SK-N-SH (cell line): ENCODE measurements at regions not wholly inside any gene's neighbourhood (a gene's known extent, or its start where the extent isn't known, plus 50 kb on each side); places are given as distances from the start of the nearest gene placed in this dataset.

Source experiments
- CTCF ChIA-PET: fragments of 300-600, 350-600 bp; formaldehyde crosslinking; extraction: SDS; loops from one replicate; lab custom pipeline; 2021; lab: Yijun Ruan, JAX
- POLR2A ChIA-PET: fragments of 350-600 bp; sonication (Branson Sonifier 250); formaldehyde crosslinking; extraction: SDS; loops from one replicate; lab custom pipeline; 2020; ENCODE audit warnings: antibody characterized with exemption, inconsistent platforms; lab: Yijun Ruan, JAX
- DNase-seq: peaks from one replicate; pipeline ENCODE4 v3.0.0; 2012
- H2AFZ ChIP-seq: fragments of 200-600 bp; sonication (generic); 2 replicates; pipeline ENCODE4 v1.8.1; 2016; ENCODE audit warnings: antibody characterized with exemption, mild to moderate bottlenecking, low read depth
- H3F3A ChIP-seq: fragments of 200-600 bp; sonication (generic); replicated peaks from 2 replicates; pipeline ENCODE3; 2016; ENCODE audit warnings: antibody characterized with exemption, mild to moderate bottlenecking; ENCODE audit not compliant: insufficient read depth
- H3K27ac ChIP-seq, 2 experiments: fragments of 200-500 bp in 1 of 2; fragments of 200-600 bp in 1 of 2; sonication (Bioruptor generic) in 1 of 2; sonication (generic), shearing (Covaris generic) in 1 of 2; 2 replicates each; pipeline versions ENCODE4 v1.5.1 to v1.6.1; 2014 to 2016; ENCODE audit warnings: low read depth in 2 of 2, inconsistent platforms in 1 of 2, low read length in 1 of 2, mild to moderate bottlenecking in 1 of 2, mixed read lengths in 1 of 2
- H3K27me3 ChIP-seq: fragments of 200-600 bp; sonication (generic), shearing (Covaris generic); 2 replicates; pipeline ENCODE4 v1.6.1; 2016; ENCODE audit warnings: mixed run types; ENCODE audit not compliant: insufficient read depth
- H3K36me3 ChIP-seq, 2 experiments: fragments of 200-500 bp in 1 of 2; fragments of 200-600 bp in 1 of 2; sonication (Bioruptor generic) in 1 of 2; sonication (generic) in 1 of 2; replicated peaks in 1 of 2; 2 replicates each; pipeline versions ENCODE3 to v1.5.1; 2014 to 2016; ENCODE audit warnings: low read length in 1 of 2, mild to moderate bottlenecking in 1 of 2; ENCODE audit not compliant: insufficient read depth in 2 of 2, control insufficient read depth in 1 of 2
- H3K4me1 ChIP-seq, 2 experiments: fragments of 200-500 bp in 1 of 2; fragments of 200-600 bp in 1 of 2; sonication (Bioruptor generic) in 1 of 2; sonication (generic), shearing (Covaris generic) in 1 of 2; 2 replicates each; pipeline versions ENCODE4 v1.5.1 to v1.6.1; 2014 to 2016; ENCODE audit warnings: low read depth in 1 of 2, low read length in 1 of 2, mixed run types in 1 of 2; ENCODE audit not compliant: insufficient read depth in 2 of 2, control insufficient read depth in 1 of 2
- H3K4me2 ChIP-seq: fragments of 200-600 bp; sonication (generic), shearing (Covaris generic); 2 replicates; pipeline ENCODE4 v1.6.1; 2017; ENCODE audit warnings: mixed run types
- H3K4me3 ChIP-seq, 2 experiments: fragments of 200-500 bp in 1 of 2; fragments of 200-600 bp in 1 of 2; sonication (Bioruptor generic) in 1 of 2; sonication (generic), shearing (Covaris generic) in 1 of 2; 2 replicates each; pipeline versions ENCODE4 v1.5.1 to v1.8.1; 2014 to 2016; ENCODE audit warnings: low read depth in 2 of 2, inconsistent platforms in 1 of 2, low read length in 1 of 2, mild to moderate bottlenecking in 1 of 2, mixed read lengths in 1 of 2, moderate library complexity in 1 of 2
- H3K79me2 ChIP-seq: fragments of 200-600 bp; sonication (generic); 2 replicates; pipeline ENCODE4 v1.8.1; 2017; ENCODE audit warnings: mild to moderate bottlenecking; ENCODE audit not compliant: insufficient read depth
- H3K9ac ChIP-seq: fragments of 200-600 bp; sonication (generic); 2 replicates; pipeline ENCODE4 v1.6.1; 2017; ENCODE audit warnings: mixed run types
- H3K9me2 ChIP-seq: fragments of 200-600 bp; sonication (generic); 2 replicates; pipeline ENCODE4 v1.6.1; 2017; ENCODE audit warnings: mixed run types
- H3K9me3 ChIP-seq: fragments of 200-600 bp; sonication (generic); 2 replicates; pipeline ENCODE4 v1.6.1; 2017; ENCODE audit warnings: mixed run types, mild to moderate bottlenecking, moderate library complexity
- H4K20me1 ChIP-seq: fragments of 200-600 bp; sonication (generic); 2 replicates; pipeline ENCODE4 v1.6.1; 2017; ENCODE audit warnings: mild to moderate bottlenecking, mixed run types; ENCODE audit not compliant: insufficient read depth
- ELF1 ChIP-seq: IDR thresholded peaks from 2 replicates; pipeline ENCODE4 v1.4.0; 2012
- EP300 ChIP-seq, 2 experiments: IDR thresholded peaks; 2 replicates each; pipeline versions ENCODE4 v1.4.0 to v1.6.1; 2012; ENCODE audit warnings: borderline replicate concordance in 1 of 2, low read depth in 1 of 2, low read length in 1 of 2
- FOSL2 ChIP-seq: IDR thresholded peaks from 2 replicates; pipeline ENCODE4 v1.4.0; 2012; ENCODE audit warnings: low read depth, mild to moderate bottlenecking, moderate library complexity, borderline replicate concordance
- FOXJ3 ChIP-seq: sonication (generic); formaldehyde crosslinking; IDR thresholded peaks from 2 replicates; pipeline ENCODE4 v1.5.1; 2020; ENCODE audit warnings: mild to moderate bottlenecking, missing genetic modification reagents
- FOXM1 ChIP-seq: IDR thresholded peaks from 2 replicates; pipeline ENCODE4 v1.4.0; 2012; ENCODE audit warnings: low read depth, mild to moderate bottlenecking
- GABPA ChIP-seq: IDR thresholded peaks from 2 replicates; pipeline ENCODE4 v1.4.0; 2012; ENCODE audit warnings: low read depth, mild to moderate bottlenecking
- IRF3 ChIP-seq: fragments of 150-350 bp; IDR thresholded peaks from 2 replicates; pipeline ENCODE4 v1.6.1; 2016; ENCODE audit warnings: mild to moderate bottlenecking, low read depth, low read length
- MAX ChIP-seq: IDR thresholded peaks from 2 replicates; pipeline ENCODE4 v1.4.0; 2012; ENCODE audit warnings: low read depth
- MEF2A ChIP-seq: IDR thresholded peaks from 2 replicates; pipeline ENCODE4 v1.4.0; 2012; ENCODE audit warnings: low read depth, borderline replicate concordance
- NRF1 ChIP-seq: IDR thresholded peaks from 2 replicates; pipeline ENCODE4 v1.6.1; 2012; ENCODE audit warnings: low read depth, mild to moderate bottlenecking, low read length
- POLR2AphosphoS5 ChIP-seq: IDR thresholded peaks from 2 replicates; pipeline ENCODE4 v1.6.1; 2012; ENCODE audit warnings: low read depth, low read length
- RAD21 ChIP-seq: IDR thresholded peaks from 2 replicates; pipeline ENCODE4 v1.6.1; 2012; ENCODE audit warnings: mild to moderate bottlenecking, low read length
- RCOR1 ChIP-seq: fragments of 150-350 bp; IDR thresholded peaks from 2 replicates; pipeline ENCODE4 v1.6.1; 2017; ENCODE audit warnings: antibody characterized with exemption, low read length
- REST ChIP-seq: IDR thresholded peaks from 2 replicates; pipeline ENCODE4 v1.6.1; 2012; ENCODE audit warnings: mild to moderate bottlenecking, low read depth, low read length, moderate library complexity
- RFX5 ChIP-seq: IDR thresholded peaks from 2 replicates; pipeline ENCODE4 v1.6.1; 2012; ENCODE audit warnings: mild to moderate bottlenecking, improper control_type of control experiment, low read length
- RXRA ChIP-seq: IDR thresholded peaks from 2 replicates; pipeline ENCODE4 v1.4.0; 2012; ENCODE audit warnings: low read depth, mild to moderate bottlenecking, borderline replicate concordance
- SIN3A ChIP-seq: IDR thresholded peaks from 2 replicates; pipeline ENCODE4 v1.6.1; 2012; ENCODE audit warnings: low read depth, mild to moderate bottlenecking, low read length, moderate library complexity, borderline replicate concordance
- TCF12 ChIP-seq: IDR thresholded peaks from 2 replicates; pipeline ENCODE4 v1.4.0; 2012
- USF1 ChIP-seq: IDR thresholded peaks from 2 replicates; pipeline ENCODE4 v1.4.0; 2012; ENCODE audit warnings: low read depth, borderline replicate concordance
- USF2 ChIP-seq: fragments of 150-350 bp; IDR thresholded peaks from 2 replicates; pipeline ENCODE4 v1.6.1; 2017; ENCODE audit warnings: antibody characterized with exemption, low read length, low read depth, borderline replicate concordance
- YY1 ChIP-seq: IDR thresholded peaks from 2 replicates; pipeline ENCODE4 v1.4.0; 2012; ENCODE audit warnings: low read depth, mild to moderate bottlenecking
- ZBTB33 ChIP-seq: IDR thresholded peaks from 2 replicates; pipeline ENCODE4 v1.4.0; 2012; ENCODE audit warnings: low read depth, borderline replicate concordance
- WGBS: methylation state at CpG from one replicate; pipeline ENCODE4 v1.1.6; 2017; ENCODE audit warnings: low lambda C conversion rate; 5-methylcytosine and 5-hydroxymethylcytosine counted together

GRCh38 chr2:38199127-38199526, 123.2 kb upstream of the CYP1B1 start:
- Histone ChIP-seq H3K27me3 (no peaks in the 10 kb centered on the region), H3K79me2 (no peaks in the 10 kb centered on the region), H3K9me3 (no peaks in the 10 kb centered on the region), H3K9ac (no peak overlapping the region), H3K36me3 (no peaks in the 10 kb centered on the region), H3K4me2 (no peak overlapping the region), H4K20me1 (no peaks in the 10 kb centered on the region), H3F3A (no peaks in the 10 kb centered on the region), H3K27ac (no peak overlapping the region), H3K9me2 (no peaks in the 10 kb centered on the region), H2AFZ (no peak overlapping the region), H3K4me3 (no peak overlapping the region), H3K4me1 (no peaks in the 10 kb centered on the region; a peak in 1 of 4 replicates)
- no peak for DNase-seq
- POLR2A ChIA-PET, result no interaction called here
- CTCF ChIA-PET, result interaction anchor here (1.0 to 3.8 kb wide), 3 partner anchors 12 to 83 kb away, joined by 3 to 9 read pairs (median 3); no protein-coding TSS in a partner anchor
- WGBS, result 81% methylated on average over 1 of the region's 1 CpG
- TF ChIP-seq TCF12, result no peak
- no peak for TF ChIP-seq USF2
- no peak for TF ChIP-seq FOSL2
- TF ChIP-seq REST, result no peak
- no peak for TF ChIP-seq MEF2A
- no peak for TF ChIP-seq SIN3A
- TF ChIP-seq POLR2AphosphoS5, result no peak
- no peak for TF ChIP-seq RCOR1
- no peak for TF ChIP-seq USF1
- no peak for TF ChIP-seq GABPA
- no peak for TF ChIP-seq RXRA
- TF ChIP-seq FOXJ3 (CRISPR knock-in tag), result no peak

GRCh38 chr2:38194751-38195150, 118.8 kb upstream of the CYP1B1 start:
- 84% methylated on average over 5 of the region's 5 CpGs for WGBS

More at GRCh38 chr2:38194751-38195150, 118.8 kb upstream of the CYP1B1 start:
- no peaks in the 10 kb centered on the region for H3K9me3 ChIP-seq
- H3K79me2 ChIP-seq, result no peaks in the 10 kb centered on the region
- H3K9ac ChIP-seq, result no peak overlapping the region
- H3K27ac ChIP-seq, result no peak overlapping the region
- ChIA-PET CTCF (interaction anchor here (0.9 kb wide), 1 partner anchor 12 kb away, joined by 4 read pairs; no protein-coding TSS in a partner anchor), POLR2A (no interaction called here)
- no peak overlapping the region for H3K4me2 ChIP-seq
- no peaks in the 10 kb centered on the region for H3K36me3 ChIP-seq
- no peaks in the 10 kb centered on the region for H3K9me2 ChIP-seq
- no peak overlapping the region for H2AFZ ChIP-seq
- TF ChIP-seq YY1 (no peak), IRF3 (no peak), RAD21 (no peak), FOXM1 (no peak), GABPA (no peak), ZBTB33 (no peak), FOXJ3 (CRISPR knock-in tag) (no peak), MAX (no peak), EP300 (IDR thresholded peaks at IDR 0.05; ENCODE audit: borderline replicate concordance in 1 of 2, low read depth in 1 of 2, low read length in 1 of 2) (no peak), RFX5 (no peak), NRF1 (no peak), ELF1 (no peak), RCOR1 (no peak)
- H3K27me3 ChIP-seq, result no peaks in the 10 kb centered on the region
- H3F3A ChIP-seq, result no peaks in the 10 kb centered on the region
- no peak overlapping the region for H3K4me3 ChIP-seq
- no peak for DNase-seq
- no peaks in the 10 kb centered on the region for H3K4me1 ChIP-seq
- no peaks in the 10 kb centered on the region for H4K20me1 ChIP-seq
